Testis (tissue), 2 donors: ENCODE measurements at regions not wholly inside any gene's neighbourhood (a gene's known extent, or its start where the extent isn't known, plus 50 kb on each side); places are given as distances from the start of the nearest gene placed in this dataset.

Experiments used
- DNase-seq: peaks from one replicate; pipeline ENCODE4 v3.0.0-alpha.2; 2019
- H3K27ac ChIP-seq, 2 donors: fragments of 200-600 bp; sonication (generic); one replicate each; pipeline ENCODE4 v1.5.1; 2019
- H3K27me3 ChIP-seq: fragments of 200-600 bp; sonication (generic); one replicate; pipeline ENCODE4 v1.5.1; 2019
- H3K36me3 ChIP-seq: fragments of 200-600 bp; sonication (generic); one replicate; pipeline ENCODE4 v1.5.1; 2017; ENCODE audit warnings: low read depth; ENCODE audit errors: missing control alignments
- H3K4me1 ChIP-seq: fragments of 200-600 bp; sonication (generic); one replicate; pipeline ENCODE4 v1.5.1; 2019
- H3K4me3 ChIP-seq, 2 donors: fragments of 200-600 bp; sonication (generic); one replicate each; pipeline ENCODE4 v1.5.1; 2017 to 2019
- H3K9me3 ChIP-seq: fragments of 200-600 bp; sonication (generic); one replicate; pipeline ENCODE4 v1.5.1; 2017
- CTCF ChIP-seq, 3 experiments: fragments of 450-650 bp in 2 of 3; fragments of 200-600 bp in 1 of 3; sonication (generic) in 1 of 3; IDR thresholded peaks; one replicate each; pipeline ENCODE4 v1.5.1; 2016 to 2019; ENCODE audit warnings: antibody characterized with exemption in 3 of 3, mild to moderate bottlenecking in 2 of 3, moderate library complexity in 1 of 3
- POLR2A ChIP-seq: fragments of 450-650 bp; IDR thresholded peaks from one replicate; pipeline ENCODE4 v1.6.1; 2017; ENCODE audit warnings: antibody characterized with exemption, mild to moderate bottlenecking, moderate library complexity
- WGBS, 2 donors: methylation state at CpG; one replicate each; pipeline ENCODE4 v1.1.5; 2018; 5-methylcytosine and 5-hydroxymethylcytosine counted together
- intact Hi-C: fragments of 100-400 bp; cut with DNase I; formaldehyde crosslinking; loops from one replicate; pipeline ENCODE4 v1.15.1; 2023; ENCODE audit warnings: low total_unique reads

- intact Hi-C loops, result no loop called here
- Histone ChIP-seq H3K27me3 (no peaks in the 10 kb centered on the region), H3K9me3 (no peaks in the 10 kb centered on the region), H3K4me3 (no peak overlapping the region), H3K27ac (no peak overlapping the region), H3K36me3 (no peaks in the 10 kb centered on the region), H3K4me1 (no peaks in the 10 kb centered on the region)
- no peak for DNase-seq
- TF ChIP-seq POLR2A (no peak), CTCF (IDR thresholded peaks at IDR 0.05) (peak in 2 of 3 experiments; percentile 50 to 59)
- WGBS, 2 donors, result 89 to 92% methylated on average over 1 of the region's 1 CpG
Observed at GRCh38 chr9:85142968-85143367, 473.4 kb downstream of the NTRK2 start.

- Histone ChIP-seq H3K4me3 (no peak overlapping the region), H3K27me3 (no peaks in the 10 kb centered on the region), H3K36me3 (no peaks in the 10 kb centered on the region), H3K9me3 (no peaks in the 10 kb centered on the region), H3K4me1 (no peaks in the 10 kb centered on the region), H3K27ac (no peak overlapping the region)
- DNase-seq, result no peak
- TF ChIP-seq CTCF (IDR thresholded peaks at IDR 0.05), result no peak
- no peak for TF ChIP-seq POLR2A
- intact Hi-C loops, result no loop called here
- 67 to 87% methylated on average over 4 of the region's 4 CpGs for WGBS, 2 donors
Observed at GRCh38 chr9:85142496-85142911, 473.0 kb downstream of the NTRK2 start.

GRCh38 chr9:85137696-85138095, 468.2 kb downstream of the NTRK2 start:
- no peak overlapping the region for H3K4me3 ChIP-seq
- H3K27me3 ChIP-seq, result no peaks in the 10 kb centered on the region
- TF ChIP-seq POLR2A, result no peak
- no peak for TF ChIP-seq CTCF (IDR thresholded peaks at IDR 0.05)
- no peak overlapping the region for H3K27ac ChIP-seq
- intact Hi-C loops, result no loop called here
- no peaks in the 10 kb centered on the region for H3K4me1 ChIP-seq
- WGBS, 2 donors, result 66 to 72% methylated on average over 5 of the region's 5 CpGs
- H3K9me3 ChIP-seq, result no peaks in the 10 kb centered on the region
- no peak for DNase-seq
- no peaks in the 10 kb centered on the region for H3K36me3 ChIP-seq

GRCh38 chr9:85136987-85137386, 467.5 kb downstream of the NTRK2 start:
- TF ChIP-seq CTCF (IDR thresholded peaks at IDR 0.05), result no peak
- no peak for TF ChIP-seq POLR2A
- 81 to 88% methylated on average over 7 of the region's 7 CpGs for whole genome bisulfite sequencing, 2 donors
- Histone ChIP-seq H3K27ac (no peak overlapping the region), H3K4me1 (no peaks in the 10 kb centered on the region), H3K27me3 (no peaks in the 10 kb centered on the region), H3K9me3 (no peaks in the 10 kb centered on the region), H3K36me3 (no peaks in the 10 kb centered on the region), H3K4me3 (no peak overlapping the region)
- DNase-seq, result no peak
- intact Hi-C loops, result no loop called here

- no peak overlapping the region for H3K27ac ChIP-seq
- no peak for DNase-seq
- no peaks in the 10 kb centered on the region for H3K27me3 ChIP-seq
- no peaks in the 10 kb centered on the region for H3K4me1 ChIP-seq
- intact Hi-C loops, result no loop called here
- no peaks in the 10 kb centered on the region for H3K9me3 ChIP-seq
- H3K36me3 ChIP-seq, result no peaks in the 10 kb centered on the region
- TF ChIP-seq POLR2A (no peak), CTCF (IDR thresholded peaks at IDR 0.05) (no peak)
- no peak overlapping the region for H3K4me3 ChIP-seq
Observed at GRCh38 chr9:85136507-85136906, 467.0 kb downstream of the NTRK2 start.
